Stomach (tissue), 8 donors: ENCODE measurements at regions not wholly inside any gene's neighbourhood (a gene's known extent, or its start where the extent isn't known, plus 50 kb on each side); places are given as distances from the start of the nearest gene placed in this dataset.

Experiments
- DNase-seq, 2 donors: peaks; one replicate each; pipeline versions ENCODE4 v3.0.0 to v3.0.0-alpha.2; 2013 to 2019
- H3K27ac ChIP-seq, 5 donors: fragments of 200-600 bp in 4 of 5; sonication (generic) in 4 of 5; one replicate each; pipeline ENCODE4 v1.5.1; 2013 to 2019; ENCODE audit warnings: mild to moderate bottlenecking in 1 of 5, moderate library complexity in 1 of 5
- H3K27me3 ChIP-seq, 3 donors: fragments of 200-600 bp; sonication (generic); one replicate each; pipeline ENCODE4 v1.5.1; 2017 to 2019; ENCODE audit warnings: mixed run types in 1 of 3
- H3K36me3 ChIP-seq, 4 donors: fragments of 200-600 bp; sonication (generic); 1 replicate in 3 of 4; 2 replicates in 1 of 4; pipeline ENCODE4 v1.5.1; 2016 to 2019
- H3K4me1 ChIP-seq, 4 donors: fragments of 200-600 bp; sonication (generic); one replicate each; pipeline ENCODE4 v1.5.1; 2016 to 2019
- H3K4me3 ChIP-seq, 4 donors: fragments of 200-600 bp; sonication (generic) in 3 of 4; one replicate each; pipeline ENCODE4 v1.5.1; 2016 to 2019; ENCODE audit warnings: mild to moderate bottlenecking in 1 of 4
- H3K9me3 ChIP-seq, 4 donors: fragments of 200-600 bp; sonication (generic); one replicate each; pipeline ENCODE4 v1.5.1; 2016 to 2019
- EP300 ChIP-seq: sonication (generic); formaldehyde crosslinking; IDR thresholded peaks from one replicate; pipeline ENCODE4 v1.6.1; 2017; ENCODE audit warnings: antibody characterized with exemption
- POLR2A ChIP-seq, 4 donors: fragments of 450-650 bp; IDR thresholded peaks; one replicate each; pipeline ENCODE4 v1.6.1; 2016; ENCODE audit warnings: antibody characterized with exemption in 4 of 4, control low read depth in 2 of 4, mild to moderate bottlenecking in 1 of 4, moderate library complexity in 1 of 4
- POLR2AphosphoS5 ChIP-seq, 3 donors: sonication (generic); formaldehyde crosslinking; IDR thresholded peaks; one replicate each; pipeline ENCODE4 v1.6.1; 2016; ENCODE audit warnings: antibody characterized with exemption in 3 of 3
- WGBS, 5 donors: extraction: QIAGEN DNeasy Blood & Tissue Kit in 3 of 5; methylation state at CpG; one replicate each; pipeline versions ENCODE4 v1.1.5 to v1.1.7; 2013 to 2018; 5-methylcytosine and 5-hydroxymethylcytosine counted together
- intact Hi-C: fragments of 100-400 bp; cut with DNase I; formaldehyde crosslinking; loops from one replicate; pipeline ENCODE4 v1.15.1; 2023; ENCODE audit warnings: low total_unique reads
- TF ChIP-seq, protein P1 (sequence below), 7 experiments: fragments of 450-650 bp in 4 of 7; fragments of 200-600 bp in 3 of 7; sonication (generic) in 3 of 7; IDR thresholded peaks; one replicate each; pipeline ENCODE4 v1.5.1; 2016 to 2019; ENCODE audit warnings: antibody characterized with exemption in 7 of 7, control low read depth in 2 of 7, mild to moderate bottlenecking in 1 of 7
- donor health status: healthy with polysubstance abuse.
- donor health status: Bipolar disorder and iron deficiency.
- donor health status: healthy.

DNA sequence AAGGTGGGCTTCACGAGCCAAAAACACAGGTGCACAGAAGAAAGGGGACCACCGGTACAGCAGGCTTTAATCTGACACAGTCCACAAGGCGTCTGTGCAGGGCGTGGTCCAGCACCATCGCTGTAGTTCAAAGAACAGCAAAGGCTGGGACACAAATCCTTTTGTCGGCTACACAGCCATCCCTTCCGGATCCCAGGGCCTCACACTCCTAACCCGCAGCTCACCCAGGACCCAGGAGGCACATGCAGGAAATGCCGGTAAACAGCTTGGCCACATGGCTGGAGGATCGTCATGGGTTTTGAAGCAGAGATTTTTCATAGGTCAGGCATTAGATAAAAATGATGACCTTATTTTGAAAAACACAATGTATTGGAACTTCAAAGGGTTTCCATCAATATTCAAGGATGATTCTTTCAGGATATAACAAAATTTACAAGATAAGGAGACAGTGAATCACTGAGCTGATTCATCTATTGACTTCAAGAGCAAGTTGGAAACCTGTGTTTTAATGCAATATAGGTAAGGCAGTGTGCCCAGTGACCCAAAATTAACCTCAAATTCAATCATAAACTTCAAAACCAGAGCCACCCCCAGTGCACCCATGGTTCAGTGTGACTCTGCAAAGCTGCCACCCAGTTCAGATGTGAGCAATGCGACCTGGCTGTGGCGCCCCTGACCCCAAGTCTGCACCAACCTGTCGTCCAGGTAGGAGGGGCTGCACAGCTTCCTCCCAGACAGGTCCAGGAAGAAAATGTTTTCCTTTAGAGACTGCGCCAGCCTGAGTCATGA, 74.4 kb downstream of the TMEM18 start:
- no peak overlapping the region for H3K27ac ChIP-seq
- H3K27me3 ChIP-seq = peaks cover 0 to 6% (median 0%) of the 10 kb centered on the region in 3 donors
- no peaks in the 10 kb centered on the region for H3K4me1 ChIP-seq
- no peaks in the 10 kb centered on the region for H3K9me3 ChIP-seq
- TF ChIP-seq POLR2AphosphoS5 (IDR thresholded peaks at IDR 0.05) (no peak), EP300 (no peak), POLR2A (IDR thresholded peaks at IDR 0.05) (no peak)
- TF ChIP-seq, protein P1, sequence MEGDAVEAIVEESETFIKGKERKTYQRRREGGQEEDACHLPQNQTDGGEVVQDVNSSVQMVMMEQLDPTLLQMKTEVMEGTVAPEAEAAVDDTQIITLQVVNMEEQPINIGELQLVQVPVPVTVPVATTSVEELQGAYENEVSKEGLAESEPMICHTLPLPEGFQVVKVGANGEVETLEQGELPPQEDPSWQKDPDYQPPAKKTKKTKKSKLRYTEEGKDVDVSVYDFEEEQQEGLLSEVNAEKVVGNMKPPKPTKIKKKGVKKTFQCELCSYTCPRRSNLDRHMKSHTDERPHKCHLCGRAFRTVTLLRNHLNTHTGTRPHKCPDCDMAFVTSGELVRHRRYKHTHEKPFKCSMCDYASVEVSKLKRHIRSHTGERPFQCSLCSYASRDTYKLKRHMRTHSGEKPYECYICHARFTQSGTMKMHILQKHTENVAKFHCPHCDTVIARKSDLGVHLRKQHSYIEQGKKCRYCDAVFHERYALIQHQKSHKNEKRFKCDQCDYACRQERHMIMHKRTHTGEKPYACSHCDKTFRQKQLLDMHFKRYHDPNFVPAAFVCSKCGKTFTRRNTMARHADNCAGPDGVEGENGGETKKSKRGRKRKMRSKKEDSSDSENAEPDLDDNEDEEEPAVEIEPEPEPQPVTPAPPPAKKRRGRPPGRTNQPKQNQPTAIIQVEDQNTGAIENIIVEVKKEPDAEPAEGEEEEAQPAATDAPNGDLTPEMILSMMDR (IDR thresholded peaks at IDR 0.05) = no peak
- no peak for DNase-seq
- no peak overlapping the region for H3K4me3 ChIP-seq
- H3K36me3 ChIP-seq = no peaks in the 10 kb centered on the region
- intact Hi-C loops = no loop called here
- WGBS, 5 donors = 73 to 82% (median 77%) methylated on average over 14 of the region's 14 CpGs

DNA sequence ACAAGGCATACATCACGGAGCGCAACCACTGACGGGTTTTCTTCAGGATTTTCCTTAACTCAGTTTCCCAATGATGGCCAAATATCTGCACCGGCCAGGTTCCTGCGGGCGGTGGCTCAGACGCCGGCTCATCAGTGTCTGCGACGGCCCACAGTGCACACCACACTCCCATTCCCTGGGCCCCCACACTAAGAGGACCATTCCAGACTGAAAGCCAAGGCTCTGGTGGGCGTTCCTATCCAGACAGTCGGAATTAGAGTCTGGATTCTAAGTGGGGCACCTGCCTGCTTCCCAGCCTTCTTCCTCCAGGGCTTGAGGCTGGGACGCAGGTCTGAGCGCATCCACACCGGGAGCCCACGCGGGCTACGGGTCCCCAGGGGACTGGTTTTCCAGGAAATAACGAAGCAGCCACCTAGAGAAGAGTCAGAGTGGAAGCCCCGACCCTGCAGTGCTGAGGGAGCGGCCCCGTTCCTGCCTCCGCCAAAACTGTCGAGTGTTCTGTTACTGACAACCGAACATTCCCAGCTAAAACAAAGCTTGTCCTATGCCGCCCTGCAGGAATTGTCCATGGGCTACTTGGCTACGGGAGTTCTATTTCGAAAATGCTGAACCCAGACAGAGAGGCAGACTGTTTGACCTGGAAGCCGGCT, 75.3 kb downstream of the TMEM18 start:
- TF ChIP-seq EP300 (no peak), POLR2AphosphoS5 (IDR thresholded peaks at IDR 0.05) (no peak), POLR2A (IDR thresholded peaks at IDR 0.05) (no peak)
- H3K9me3 ChIP-seq = no peaks in the 10 kb centered on the region
- no peak overlapping the region for H3K4me3 ChIP-seq
- H3K27me3 ChIP-seq = peaks cover 0 to 6% (median 0%) of the 10 kb centered on the region in 3 donors
- no peak overlapping the region for H3K27ac ChIP-seq
- no peak for DNase-seq
- intact Hi-C loops = no loop called here
- WGBS, 5 donors = 88 to 95% (median 89%) methylated on average over 22 to 29 of the region's 29 CpGs
- no peaks in the 10 kb centered on the region for H3K4me1 ChIP-seq
- H3K36me3 ChIP-seq = no peaks in the 10 kb centered on the region

DNA sequence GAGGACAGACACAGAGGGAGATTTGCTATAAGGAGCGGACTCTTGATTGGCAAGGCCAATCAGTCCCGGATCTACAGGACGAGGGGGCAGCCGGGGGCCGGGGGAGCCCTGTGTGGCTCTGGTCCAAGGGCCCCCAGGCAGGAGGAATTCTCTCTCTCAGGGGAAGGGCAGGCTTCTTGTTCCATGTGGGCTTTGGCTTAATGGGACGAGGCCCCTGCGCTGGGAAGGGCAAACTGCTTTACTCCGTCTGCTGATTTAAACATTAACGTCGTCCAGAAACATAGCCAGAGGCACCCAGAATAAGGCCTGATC, 75.9 kb downstream of the TMEM18 start:
- WGBS, 5 donors = 85 to 93% (median 91%) methylated on average over 10 of the region's 10 CpGs
- DNase-seq = no peak
- intact Hi-C loops = no loop called here
- TF ChIP-seq POLR2AphosphoS5 (IDR thresholded peaks at IDR 0.05) (no peak), EP300 (no peak)
- TF ChIP-seq, protein P1 (IDR thresholded peaks at IDR 0.05) = no peak
- Histone ChIP-seq H3K27me3 (peaks cover 0 to 6% (median 0%) of the 10 kb centered on the region in 3 donors), H3K4me3 (no peak overlapping the region), H3K4me1 (no peaks in the 10 kb centered on the region), H3K36me3 (no peaks in the 10 kb centered on the region), H3K9me3 (no peaks in the 10 kb centered on the region), H3K27ac (no peak overlapping the region)

DNA sequence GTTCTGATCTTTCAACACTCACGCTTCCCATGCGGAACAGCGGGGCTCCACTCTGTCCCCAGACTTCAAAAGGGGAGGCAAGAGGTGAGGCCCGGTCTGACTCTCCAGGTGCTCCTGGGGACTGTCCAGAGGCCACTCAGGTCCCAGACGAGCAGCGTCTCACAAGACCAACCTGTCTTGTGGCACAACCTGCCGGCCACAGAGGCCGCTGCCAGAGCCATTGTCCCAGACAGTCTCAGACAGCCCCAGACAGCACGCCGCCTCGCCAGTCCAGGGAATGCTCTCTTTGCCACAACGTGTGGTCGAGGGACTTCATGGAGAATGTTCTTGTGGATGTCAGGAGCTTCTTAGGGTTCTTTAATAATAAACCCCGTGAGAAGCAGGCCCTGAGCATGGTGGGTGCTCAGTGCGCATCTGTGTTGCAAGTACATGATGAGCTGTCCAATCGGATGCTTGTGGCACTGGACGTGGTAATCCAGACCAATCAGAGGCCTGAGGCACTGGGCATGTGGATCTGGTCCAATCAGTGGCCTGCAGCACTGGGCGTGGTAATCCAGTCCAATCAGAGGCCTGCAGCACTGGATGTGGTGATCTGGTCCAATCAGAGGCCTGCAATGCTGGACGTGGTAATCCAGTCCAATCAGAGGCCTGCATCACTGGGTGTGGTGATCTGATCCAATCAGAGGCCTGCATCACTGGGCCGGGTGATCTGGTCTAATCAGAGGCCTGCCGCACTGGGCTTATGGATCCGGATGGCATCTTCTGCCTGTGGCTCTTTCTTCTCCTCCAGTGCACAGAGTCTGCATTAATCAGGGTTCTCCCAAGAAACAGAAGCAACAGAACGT, 76.4 kb downstream of the TMEM18 start:
- Histone ChIP-seq H3K27ac (no peak overlapping the region), H3K36me3 (no peaks in the 10 kb centered on the region), H3K4me3 (no peak overlapping the region), H3K9me3 (no peaks in the 10 kb centered on the region), H3K27me3 (peaks cover 0 to 3% (median 0%) of the 10 kb centered on the region in 3 donors), H3K4me1 (no peaks in the 10 kb centered on the region)
- intact Hi-C loops = no loop called here
- no peak for DNase-seq
- TF ChIP-seq, protein P1 (IDR thresholded peaks at IDR 0.05) = no peak
- TF ChIP-seq POLR2AphosphoS5 (IDR thresholded peaks at IDR 0.05) (no peak), POLR2A (IDR thresholded peaks at IDR 0.05) (no peak), EP300 (no peak)
- WGBS, 5 donors = 82 to 92% (median 90%) methylated on average over 19 to 23 of the region's 23 CpGs
